GM13976 (cell line): ENCODE measurements at regions not wholly inside any gene's neighbourhood (a gene's known extent, or its start where the extent isn't known, plus 50 kb on each side); places are given as distances from the start of the nearest gene placed in this dataset.
"Not testable (repeated sequence)": the region's sequence is repeated elsewhere in the genome, so short reads cannot be mapped to it uniquely, and the experiment has no call there.

ENCODE experiments used
- DNase-seq: peaks from one replicate; pipeline ENCODE4 v3.0.0; 2012; ENCODE audit warnings: low spot score
- in situ Hi-C: fragments of 300-500 bp; cut with MboI; formaldehyde crosslinking; loops from one replicate; pipeline ENCODE4 v1.12.0; 2022; ENCODE audit warnings: low sequenced_read_pairs, mixed read lengths, inconsistent platforms; ENCODE audit not compliant: unreplicated experiment
- TF ChIP-seq, protein P1 (sequence below): IDR thresholded peaks from 2 replicates; pipeline ENCODE4 v1.5.1; 2012; ENCODE audit warnings: borderline replicate concordance, mild to moderate bottlenecking; ENCODE audit not compliant: insufficient read depth; ENCODE audit errors: extremely low read depth, missing control alignments, control extremely low read depth

GRCh38 chr9:117839862-117840261 lies 135.7 kb downstream of the TLR4 start:
- DNase-seq = no peak
- in situ Hi-C loops = no loop called here
- TF ChIP-seq, protein P1, sequence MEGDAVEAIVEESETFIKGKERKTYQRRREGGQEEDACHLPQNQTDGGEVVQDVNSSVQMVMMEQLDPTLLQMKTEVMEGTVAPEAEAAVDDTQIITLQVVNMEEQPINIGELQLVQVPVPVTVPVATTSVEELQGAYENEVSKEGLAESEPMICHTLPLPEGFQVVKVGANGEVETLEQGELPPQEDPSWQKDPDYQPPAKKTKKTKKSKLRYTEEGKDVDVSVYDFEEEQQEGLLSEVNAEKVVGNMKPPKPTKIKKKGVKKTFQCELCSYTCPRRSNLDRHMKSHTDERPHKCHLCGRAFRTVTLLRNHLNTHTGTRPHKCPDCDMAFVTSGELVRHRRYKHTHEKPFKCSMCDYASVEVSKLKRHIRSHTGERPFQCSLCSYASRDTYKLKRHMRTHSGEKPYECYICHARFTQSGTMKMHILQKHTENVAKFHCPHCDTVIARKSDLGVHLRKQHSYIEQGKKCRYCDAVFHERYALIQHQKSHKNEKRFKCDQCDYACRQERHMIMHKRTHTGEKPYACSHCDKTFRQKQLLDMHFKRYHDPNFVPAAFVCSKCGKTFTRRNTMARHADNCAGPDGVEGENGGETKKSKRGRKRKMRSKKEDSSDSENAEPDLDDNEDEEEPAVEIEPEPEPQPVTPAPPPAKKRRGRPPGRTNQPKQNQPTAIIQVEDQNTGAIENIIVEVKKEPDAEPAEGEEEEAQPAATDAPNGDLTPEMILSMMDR = no peak

DNA sequence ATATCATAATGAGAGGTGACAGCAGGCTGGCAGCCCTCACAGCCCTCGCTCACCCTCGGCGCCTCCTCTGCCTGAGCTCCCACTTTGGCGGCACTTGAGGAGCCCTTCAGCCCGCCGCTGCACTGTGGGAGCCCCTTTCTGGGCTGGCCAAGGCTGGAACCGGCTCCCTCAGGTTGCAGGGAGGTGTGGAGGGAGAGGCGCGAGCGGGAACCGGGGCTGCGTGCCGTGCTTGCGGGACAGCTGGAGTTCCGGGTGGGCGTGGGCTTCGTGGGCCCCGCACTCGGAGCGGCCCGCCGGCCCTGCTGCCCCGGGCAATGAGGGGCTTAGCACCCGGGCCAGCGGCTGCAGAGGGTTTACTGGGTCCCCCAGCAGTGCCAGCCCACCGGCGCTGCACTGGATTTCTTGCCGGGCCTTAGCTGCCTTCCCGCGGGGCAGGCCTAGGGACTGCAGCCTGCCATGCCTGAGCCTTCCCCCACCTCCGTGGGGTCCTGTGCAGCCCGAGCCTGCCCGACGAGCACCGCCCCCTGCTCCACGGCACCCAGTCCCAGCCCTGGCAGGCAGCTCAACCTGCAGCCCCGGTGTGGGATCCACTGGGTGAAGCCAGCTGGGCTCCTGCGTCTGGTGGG lies 147.7 kb downstream of the TLR4 start:
- in situ Hi-C loops, DNase-seq: not testable (repeated sequence)

DNA sequence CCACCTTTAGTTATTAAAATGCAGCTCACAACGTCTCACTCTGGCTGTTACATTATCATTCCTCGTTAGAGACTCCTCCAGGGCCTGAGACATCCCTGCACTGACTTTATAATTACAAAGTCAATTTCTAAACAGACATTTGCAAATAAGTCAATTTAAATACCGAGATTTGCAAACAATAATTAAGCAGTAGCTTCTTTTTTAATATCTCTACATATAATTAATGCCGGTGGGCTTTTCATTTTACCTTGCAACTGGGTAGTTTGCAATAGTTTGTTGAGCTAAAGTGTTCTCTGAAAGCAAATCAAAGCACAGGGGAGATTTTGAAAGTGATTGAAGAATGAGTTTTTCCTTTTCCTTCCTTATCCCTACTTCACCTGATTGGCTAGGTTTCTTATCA lies 154.4 kb downstream of the TLR4 start:
- TF ChIP-seq, protein P1 = no peak
- in situ Hi-C loops = no loop called here
- no peak for DNase-seq

DNA sequence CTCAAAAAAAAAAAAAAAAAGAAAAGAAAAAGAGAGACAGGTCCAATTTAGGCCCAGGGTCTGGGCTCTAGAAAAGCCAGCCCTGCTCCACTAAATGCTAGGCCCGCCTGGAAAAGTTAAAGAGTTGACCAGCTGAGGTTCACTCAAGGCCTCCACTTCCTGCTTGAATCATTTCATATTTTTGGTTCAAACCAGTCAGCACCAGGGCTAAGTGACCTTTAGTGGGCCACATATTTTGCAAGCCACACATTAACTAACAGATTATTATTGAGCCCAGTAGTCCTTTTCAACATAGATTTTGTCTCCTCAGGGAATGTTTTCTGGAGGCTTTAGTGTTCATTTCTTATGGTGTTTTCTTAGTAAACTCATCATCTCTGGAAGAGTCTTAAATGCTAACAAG lies 156.6 kb downstream of the TLR4 start:
- TF ChIP-seq, protein P1 = no peak
- DNase-seq = no peak
- in situ Hi-C loops = no loop called here

- in situ Hi-C loops = no loop called here
- no peak for DNase-seq
- TF ChIP-seq, protein P1 = no peak
Observed at GRCh38 chr9:117864385-117865057, 160.3 kb downstream of the TLR4 start.

DNA sequence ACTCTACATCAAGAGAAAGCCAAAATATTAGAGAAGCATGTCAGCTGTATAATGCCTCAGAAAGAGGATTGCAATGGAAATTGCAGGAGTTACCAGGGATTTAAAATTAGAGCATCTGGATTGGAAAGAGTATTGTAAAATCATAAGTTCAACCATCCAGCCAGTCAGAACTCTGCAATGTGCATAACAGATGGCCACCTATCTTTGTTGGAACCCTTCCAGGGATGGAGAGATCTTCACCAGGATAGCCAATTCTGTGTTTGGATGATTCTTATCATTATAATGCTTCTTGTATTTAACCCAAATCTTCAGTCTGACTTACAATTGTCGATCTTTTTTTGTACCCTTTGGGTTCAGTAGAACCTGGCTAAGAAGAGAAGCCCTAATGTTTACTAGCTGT lies 164.4 kb downstream of the TLR4 start:
- DNase-seq = no peak
- in situ Hi-C loops = no loop called here
- TF ChIP-seq, protein P1 = no peak

- in situ Hi-C loops = no loop called here
- no peak for DNase-seq
- TF ChIP-seq, protein P1 = no peak
Observed at GRCh38 chr9:117869287-117869686, 165.1 kb downstream of the TLR4 start.
